Neuronal stem cell (in vitro differentiated cells): ENCODE measurements at regions not wholly inside any gene's neighbourhood (a gene's known extent, or its start where the extent isn't known, plus 50 kb on each side); places are given as distances from the start of the nearest gene placed in this dataset.

ENCODE experiments used
- DNase-seq: peaks from one replicate; pipeline ENCODE4 v3.0.0-alpha.2; 2013; ENCODE audit warnings: low spot score
- H2AFZ ChIP-seq: one replicate; pipeline ENCODE4 v1.6.1; 2013; ENCODE audit warnings: mild to moderate bottlenecking, low read length, inconsistent platforms
- H2AK5ac ChIP-seq: 2 replicates; pipeline ENCODE4 v1.6.1; 2013; ENCODE audit warnings: low read depth, mild to moderate bottlenecking, inconsistent platforms, low read length, moderate library complexity, mixed read lengths
- H2BK120ac ChIP-seq: 2 replicates; pipeline ENCODE4 v1.6.1; 2013; ENCODE audit warnings: low read depth, mild to moderate bottlenecking, inconsistent platforms, low read length, moderate library complexity, mixed read lengths
- H2BK12ac ChIP-seq: one replicate; pipeline ENCODE4 v1.6.1; 2013; ENCODE audit warnings: low read length, inconsistent platforms
- H2BK15ac ChIP-seq: 2 replicates; pipeline ENCODE4 v1.6.1; 2013; ENCODE audit warnings: mild to moderate bottlenecking, low read length, inconsistent platforms, mixed read lengths
- H2BK5ac ChIP-seq: one replicate; pipeline ENCODE4 v1.6.1; 2013; ENCODE audit warnings: inconsistent platforms, mild to moderate bottlenecking, low read length, moderate library complexity
- H3K14ac ChIP-seq: one replicate; pipeline ENCODE4 v1.6.1; 2013; ENCODE audit warnings: low read length, inconsistent platforms
- H3K18ac ChIP-seq: 2 replicates; pipeline ENCODE4 v1.6.1; 2013; ENCODE audit warnings: low read length, inconsistent platforms
- H3K23ac ChIP-seq: 2 replicates; pipeline ENCODE4 v1.6.1; 2013; ENCODE audit warnings: low read depth, mild to moderate bottlenecking, mixed read lengths, low read length, inconsistent platforms; ENCODE audit not compliant: poor library complexity
- H3K27ac ChIP-seq: replicated peaks from 3 replicates; pipeline ENCODE4 v1.5.1; 2013; ENCODE audit warnings: low read length, inconsistent platforms
- H3K27me3 ChIP-seq, 3 experiments: 2 replicates each; pipeline ENCODE4 v1.6.1; 2013; ENCODE audit warnings: low read length in 3 of 3, mild to moderate bottlenecking in 2 of 3, inconsistent platforms in 1 of 3, low read depth in 1 of 3, mixed read lengths in 1 of 3, moderate library complexity in 1 of 3; ENCODE audit not compliant: control insufficient read depth in 3 of 3, insufficient read depth in 3 of 3
- H3K36me3 ChIP-seq, 2 donors: replicated peaks in 1 of 2; 2 replicates each; pipeline ENCODE4 v1.6.1; 2013; ENCODE audit warnings: low read length in 2 of 2; ENCODE audit not compliant: control insufficient read depth in 2 of 2, insufficient read depth in 2 of 2
- H3K4ac ChIP-seq: 2 replicates; pipeline ENCODE4 v1.6.1; 2013; ENCODE audit warnings: inconsistent platforms, mild to moderate bottlenecking, low read length, moderate library complexity
- H3K4me1 ChIP-seq, 2 donors: 1 replicate in 1 of 2; 2 replicates in 1 of 2; pipeline ENCODE4 v1.6.1; 2013; ENCODE audit warnings: low read length in 2 of 2, low read depth in 1 of 2; ENCODE audit not compliant: control insufficient read depth in 2 of 2, insufficient read depth in 1 of 2
- H3K4me2 ChIP-seq: one replicate; pipeline ENCODE4 v1.6.1; 2013; ENCODE audit warnings: mild to moderate bottlenecking, low read length, inconsistent platforms; ENCODE audit not compliant: insufficient read depth, poor library complexity, severe bottlenecking
- H3K4me3 ChIP-seq, 2 donors: 2 replicates each; pipeline ENCODE4 v1.5.1; 2013; ENCODE audit warnings: low read length in 2 of 2, mild to moderate bottlenecking in 2 of 2, inconsistent platforms in 1 of 2, moderate library complexity in 1 of 2
- H3K79me1 ChIP-seq: one replicate; pipeline ENCODE4 v1.6.1; 2013; ENCODE audit warnings: low read depth, mild to moderate bottlenecking, inconsistent platforms, low read length, moderate library complexity
- H3K9ac ChIP-seq: one replicate; pipeline ENCODE4 v1.6.1; 2013; ENCODE audit warnings: mild to moderate bottlenecking, low read depth, low read length, inconsistent platforms; ENCODE audit not compliant: poor library complexity
- H3K9me3 ChIP-seq, 2 donors: replicated peaks in 1 of 2; 2 replicates each; pipeline versions ENCODE3 to v1.6.1; 2013; ENCODE audit warnings: low read length in 2 of 2, mild to moderate bottlenecking in 2 of 2, inconsistent platforms in 1 of 2, low read depth in 1 of 2, mixed read lengths in 1 of 2, moderate library complexity in 1 of 2; ENCODE audit not compliant: control insufficient read depth in 2 of 2, insufficient read depth in 1 of 2
- H4K8ac ChIP-seq: one replicate; pipeline ENCODE4 v1.6.1; 2013; ENCODE audit warnings: low read depth, mild to moderate bottlenecking, inconsistent platforms, low read length, moderate library complexity
- H4K91ac ChIP-seq: one replicate; pipeline ENCODE4 v1.6.1; 2013; ENCODE audit warnings: low read length, low read depth, mild to moderate bottlenecking, inconsistent platforms; ENCODE audit not compliant: poor library complexity
- whole genome bisulfite sequencing, 2 donors: extraction: QIAGEN DNeasy Blood & Tissue Kit; methylation state at CpG; one replicate each; pipeline ENCODE4 v1.1.7; 2013; ENCODE audit warnings: missing lambda C conversion rate in 2 of 2, mixed read lengths in 1 of 2; ENCODE audit not compliant: insufficient read length in 2 of 2, insufficient replicate concordance in 1 of 2; ENCODE audit errors: extremely low coverage in 2 of 2; 5-methylcytosine and 5-hydroxymethylcytosine counted together

DNA sequence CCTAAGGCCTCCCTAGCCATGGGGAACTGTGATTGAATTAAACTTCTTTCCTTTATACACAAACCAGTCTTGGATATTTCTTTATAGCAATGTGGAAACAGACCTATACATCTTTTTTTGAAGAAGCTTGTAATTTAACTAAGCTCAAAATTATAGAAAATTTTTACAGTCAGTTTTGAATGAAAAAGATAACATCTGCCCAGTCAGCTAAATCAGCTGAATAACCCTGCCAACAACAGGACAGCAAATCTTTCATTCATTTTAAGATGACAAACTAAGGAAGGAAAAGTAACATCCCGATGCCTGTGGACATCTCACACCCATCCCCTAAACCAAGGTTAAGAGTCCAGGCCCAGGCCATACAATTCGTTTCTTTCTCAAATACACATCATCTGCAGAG is 541.3 kb upstream of the SLC39A10 start:
- no peaks in the 10 kb centered on the region for H3K36me3 ChIP-seq
- no peaks in the 10 kb centered on the region for H3K4me1 ChIP-seq
- no peak overlapping the region for H4K8ac ChIP-seq
- H3K9ac ChIP-seq: no peak overlapping the region
- H3K27me3 ChIP-seq: no peaks in the 10 kb centered on the region
- no peaks in the 10 kb centered on the region for H3K79me1 ChIP-seq
- no peak overlapping the region for H2AK5ac ChIP-seq
- no peak overlapping the region for H3K4me2 ChIP-seq
- H3K9me3 ChIP-seq: peaks cover 0 to 1% of the 10 kb centered on the region in 2 donors
- DNase-seq: no peak
- H3K14ac ChIP-seq: no peak overlapping the region
- no peak overlapping the region for H4K91ac ChIP-seq
- H3K18ac ChIP-seq: no peak overlapping the region
- H3K4me3 ChIP-seq: no peak overlapping the region
- no peak overlapping the region for H2BK12ac ChIP-seq
- H2BK5ac ChIP-seq: no peak overlapping the region
- H3K4ac ChIP-seq: no peak overlapping the region
- no peak overlapping the region for H3K23ac ChIP-seq
- no peak overlapping the region for H2BK15ac ChIP-seq
- H2BK120ac ChIP-seq: no peak overlapping the region
- H2AFZ ChIP-seq: no peak overlapping the region
- no peak overlapping the region for H3K27ac ChIP-seq
- WGBS, 2 donors: no CpG with 5 or more reads among the region's 2 CpGs

DNA sequence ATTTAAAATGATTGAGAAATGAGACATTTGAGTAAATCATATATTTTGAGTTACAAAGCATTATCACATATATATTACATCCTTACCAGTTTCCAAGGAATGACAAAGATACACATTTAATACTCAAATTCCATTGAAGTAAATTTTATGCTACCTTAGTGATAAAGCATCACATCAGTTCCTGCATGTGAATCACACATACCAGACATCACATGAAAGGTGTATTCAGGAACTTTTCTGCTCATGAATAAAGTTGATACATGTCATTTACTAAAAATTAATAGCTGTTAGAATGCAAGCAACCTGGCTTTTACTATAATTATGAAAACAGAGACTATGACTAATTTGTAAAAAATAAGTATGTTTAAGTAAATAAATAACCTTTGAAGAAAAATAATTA is 548.8 kb upstream of the SLC39A10 start:
- Histone ChIP-seq H2BK15ac (no peak overlapping the region), H3K79me1 (no peaks in the 10 kb centered on the region), H3K9ac (no peak overlapping the region), H3K18ac (no peak overlapping the region), H3K27me3 (no peaks in the 10 kb centered on the region), H3K4ac (no peak overlapping the region), H2BK120ac (no peak overlapping the region), H4K91ac (no peak overlapping the region), H3K4me1 (no peaks in the 10 kb centered on the region), H3K14ac (no peak overlapping the region), H3K36me3 (no peaks in the 10 kb centered on the region), H3K27ac (no peak overlapping the region), H2BK5ac (no peak overlapping the region), H2AK5ac (no peak overlapping the region), H3K23ac (no peak overlapping the region), H3K9me3 (no peaks in the 10 kb centered on the region), H4K8ac (no peak overlapping the region), H3K4me2 (no peak overlapping the region), H3K4me3 (no peak overlapping the region), H2AFZ (no peak overlapping the region), H2BK12ac (no peak overlapping the region)
- no peak for DNase-seq

DNA sequence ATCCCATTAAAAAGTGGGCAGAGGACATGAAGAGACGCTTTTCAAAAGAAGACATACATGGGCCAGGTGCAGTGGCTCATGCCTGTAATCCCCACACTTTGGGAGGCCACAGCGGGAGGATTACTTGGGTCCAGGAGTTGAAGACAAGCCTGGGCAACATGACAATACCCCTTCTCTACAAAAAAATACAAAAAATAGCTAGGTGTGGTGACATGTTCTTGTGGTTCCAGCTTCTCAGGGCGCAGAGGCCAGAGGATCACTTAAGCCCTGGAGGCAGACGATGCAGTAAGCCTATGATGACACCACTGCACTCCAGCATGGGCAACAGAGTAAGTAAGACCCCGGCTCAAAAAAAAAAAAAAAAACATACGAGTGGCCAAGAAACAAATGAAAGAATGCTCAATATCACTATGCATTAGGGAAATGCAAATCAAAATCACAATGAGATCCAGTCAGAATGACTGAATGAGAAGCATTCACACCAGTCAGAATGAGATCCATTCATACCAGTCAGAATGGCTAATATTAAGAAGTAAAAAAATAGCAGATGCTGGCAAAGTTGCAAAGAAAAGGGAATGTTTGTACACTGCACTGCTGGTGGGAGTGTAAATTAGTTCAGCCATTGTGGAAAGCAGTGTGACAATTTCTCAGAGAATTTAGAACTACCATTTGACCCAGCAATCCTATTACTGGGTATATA is 550.2 kb upstream of the SLC39A10 start:
- Histone ChIP-seq H3K36me3 (no peaks in the 10 kb centered on the region), H3K9me3 (no peaks in the 10 kb centered on the region), H3K23ac (no peak overlapping the region), H2AFZ (no peak overlapping the region), H4K8ac (no peak overlapping the region), H2BK12ac (no peak overlapping the region), H3K79me1 (no peaks in the 10 kb centered on the region), H2BK5ac (no peak overlapping the region), H2BK15ac (no peak overlapping the region), H3K4me2 (no peak overlapping the region), H3K14ac (no peak overlapping the region), H3K4me3 (no peak overlapping the region), H4K91ac (no peak overlapping the region), H3K9ac (no peak overlapping the region), H3K4ac (no peak overlapping the region), H3K27ac (no peak overlapping the region), H2BK120ac (no peak overlapping the region), H3K27me3 (no peaks in the 10 kb centered on the region), H3K4me1 (no peaks in the 10 kb centered on the region), H2AK5ac (no peak overlapping the region), H3K18ac (no peak overlapping the region)
- no peak for DNase-seq
- no CpG with 5 or more reads among the region's 6 CpGs for WGBS, 2 donors

- Histone ChIP-seq H3K4ac (no peak overlapping the region), H3K9me3 (no peaks in the 10 kb centered on the region), H3K4me3 (no peak overlapping the region), H3K36me3 (no peaks in the 10 kb centered on the region), H2BK12ac (no peak overlapping the region), H3K18ac (no peak overlapping the region), H4K8ac (no peak overlapping the region), H3K9ac (no peak overlapping the region), H2BK5ac (no peak overlapping the region), H3K27ac (no peak overlapping the region), H3K4me2 (no peak overlapping the region), H2AFZ (no peak overlapping the region), H3K4me1 (no peaks in the 10 kb centered on the region), H3K23ac (no peak overlapping the region), H3K27me3 (no peaks in the 10 kb centered on the region), H3K79me1 (no peaks in the 10 kb centered on the region), H4K91ac (no peak overlapping the region), H2AK5ac (no peak overlapping the region), H2BK15ac (no peak overlapping the region), H2BK120ac (no peak overlapping the region), H3K14ac (no peak overlapping the region)
- no peak for DNase-seq
- whole genome bisulfite sequencing, 2 donors: no CpG with 5 or more reads among the region's 1 CpG
Measured at GRCh38 chr2:195105581-195105980, 551.4 kb upstream of the SLC39A10 start.
